ENCODE measurements at regions not wholly inside any gene's neighbourhood (a gene's known extent, or its start where the extent isn't known, plus 50 kb on each side); places are given as distances from the start of the nearest gene placed in this dataset.

DNA sequence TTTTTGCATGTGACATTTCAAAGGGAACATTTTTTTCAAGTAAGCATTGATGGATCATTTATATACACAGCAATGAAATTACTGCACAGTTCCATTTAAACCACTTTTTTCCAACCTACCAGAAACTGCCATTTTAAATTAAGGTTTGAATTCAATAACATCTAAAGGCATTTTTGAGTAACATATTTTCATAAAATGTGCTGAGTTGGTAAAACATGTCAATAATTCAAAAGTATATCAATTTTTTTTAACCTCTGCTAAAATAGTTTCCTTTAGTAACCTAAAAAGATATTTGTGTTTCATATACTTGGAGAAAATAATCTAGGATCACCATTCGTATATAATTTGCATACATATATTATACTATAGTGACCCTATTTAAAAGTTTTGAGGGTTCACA lies 355.1 kb upstream of the KCNMB2 start:
- TF ChIP-seq, protein P1, sequence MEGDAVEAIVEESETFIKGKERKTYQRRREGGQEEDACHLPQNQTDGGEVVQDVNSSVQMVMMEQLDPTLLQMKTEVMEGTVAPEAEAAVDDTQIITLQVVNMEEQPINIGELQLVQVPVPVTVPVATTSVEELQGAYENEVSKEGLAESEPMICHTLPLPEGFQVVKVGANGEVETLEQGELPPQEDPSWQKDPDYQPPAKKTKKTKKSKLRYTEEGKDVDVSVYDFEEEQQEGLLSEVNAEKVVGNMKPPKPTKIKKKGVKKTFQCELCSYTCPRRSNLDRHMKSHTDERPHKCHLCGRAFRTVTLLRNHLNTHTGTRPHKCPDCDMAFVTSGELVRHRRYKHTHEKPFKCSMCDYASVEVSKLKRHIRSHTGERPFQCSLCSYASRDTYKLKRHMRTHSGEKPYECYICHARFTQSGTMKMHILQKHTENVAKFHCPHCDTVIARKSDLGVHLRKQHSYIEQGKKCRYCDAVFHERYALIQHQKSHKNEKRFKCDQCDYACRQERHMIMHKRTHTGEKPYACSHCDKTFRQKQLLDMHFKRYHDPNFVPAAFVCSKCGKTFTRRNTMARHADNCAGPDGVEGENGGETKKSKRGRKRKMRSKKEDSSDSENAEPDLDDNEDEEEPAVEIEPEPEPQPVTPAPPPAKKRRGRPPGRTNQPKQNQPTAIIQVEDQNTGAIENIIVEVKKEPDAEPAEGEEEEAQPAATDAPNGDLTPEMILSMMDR (IDR thresholded peaks at IDR 0.05): no peak
- TF ChIP-seq POLR2A (IDR thresholded peaks at IDR 0.05) (no peak), POLR2AphosphoS5 (IDR thresholded peaks at IDR 0.05) (no peak), EP300 (IDR thresholded peaks at IDR 0.05) (no peak)
